DMS153 treated with DMSO at 0.1 percent for 48 hours (cell line): ENCODE measurements at regions not wholly inside any gene's neighbourhood (a gene's known extent, or its start where the extent isn't known, plus 50 kb on each side); places are given as distances from the start of the nearest gene placed in this dataset.

Source experiments
- DNase-seq: peaks from one replicate; lab custom pipeline; 2025; ENCODE audit not compliant: unreplicated experiment; lab: John Stamatoyannopoulos, UW

DNA sequence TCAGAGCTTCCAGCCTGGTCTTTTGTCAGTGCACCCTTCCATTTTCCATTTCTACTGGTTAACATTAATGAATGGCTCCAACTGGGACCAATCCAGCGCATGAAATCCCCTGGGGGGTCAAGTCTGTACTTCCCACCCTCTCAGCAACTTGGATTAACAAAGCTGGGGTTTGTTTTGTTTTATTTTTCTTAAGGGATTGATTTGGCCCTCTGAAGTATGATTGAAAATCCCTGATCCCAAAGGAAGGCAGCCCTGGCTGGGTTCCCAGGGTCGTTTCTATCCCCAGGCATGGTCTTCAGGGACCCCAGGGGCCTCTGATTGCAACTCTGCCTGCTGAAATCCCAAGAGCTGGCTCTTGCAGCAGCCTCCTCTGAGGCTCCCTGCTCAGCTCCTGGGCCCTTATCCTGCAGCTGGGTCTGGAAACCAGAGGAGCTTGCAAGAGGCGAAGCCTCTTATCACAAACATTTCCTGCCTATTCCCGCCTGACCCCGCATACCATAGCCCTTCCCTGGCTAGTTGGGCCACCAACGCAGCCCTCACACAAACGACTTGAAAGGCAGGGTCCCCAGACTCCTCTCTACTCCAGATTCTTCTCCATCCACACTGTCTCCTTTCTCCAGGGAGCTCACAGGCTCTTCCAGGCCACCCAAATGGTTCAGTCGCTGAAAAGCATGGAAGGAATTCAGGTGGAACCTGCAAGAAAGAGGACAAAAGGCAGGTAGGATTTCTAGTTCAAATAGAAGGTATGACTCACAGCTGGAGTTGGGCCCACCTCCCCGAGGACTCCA lies 109.7 kb upstream of the PKDCC start:
- DNase-seq: no peak

DNA sequence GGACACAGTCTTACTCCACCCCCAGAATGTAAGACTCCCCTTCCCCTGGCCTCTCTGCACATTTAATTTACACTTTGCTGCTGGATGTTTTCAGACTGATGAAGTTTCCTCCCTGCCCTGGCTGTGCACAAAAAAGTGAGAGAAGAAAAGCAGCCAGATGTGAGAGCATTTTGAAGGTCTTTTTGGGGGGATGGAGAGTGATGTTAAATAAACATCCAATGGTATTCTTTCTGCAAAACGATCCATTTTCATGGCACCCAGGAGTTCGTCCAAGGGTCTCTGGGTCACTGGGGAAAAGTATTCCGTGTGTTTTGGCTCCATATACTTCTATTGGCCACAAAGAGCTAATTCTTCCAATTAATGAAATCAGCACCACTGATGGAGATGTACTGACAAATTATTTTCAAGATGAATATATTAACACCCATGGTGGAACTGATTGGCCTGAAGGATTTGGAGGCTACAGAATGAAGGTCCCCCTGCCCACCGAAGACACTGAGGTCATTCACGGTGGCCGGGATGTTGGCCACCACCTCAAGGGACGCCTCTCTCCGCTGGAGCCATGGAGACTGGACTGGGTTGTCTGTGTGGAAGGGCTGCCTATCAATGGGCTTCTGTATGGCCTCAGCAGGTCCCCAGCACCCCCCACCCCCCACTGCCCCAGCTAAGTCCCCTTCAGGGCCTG lies 107.6 kb upstream of the PKDCC start:
- DNase-seq: no peak

- DNase-seq: no peak
These were observed 107.1 kb upstream of the PKDCC start for GRCh38 chr2:41940745-41941063.

DNA sequence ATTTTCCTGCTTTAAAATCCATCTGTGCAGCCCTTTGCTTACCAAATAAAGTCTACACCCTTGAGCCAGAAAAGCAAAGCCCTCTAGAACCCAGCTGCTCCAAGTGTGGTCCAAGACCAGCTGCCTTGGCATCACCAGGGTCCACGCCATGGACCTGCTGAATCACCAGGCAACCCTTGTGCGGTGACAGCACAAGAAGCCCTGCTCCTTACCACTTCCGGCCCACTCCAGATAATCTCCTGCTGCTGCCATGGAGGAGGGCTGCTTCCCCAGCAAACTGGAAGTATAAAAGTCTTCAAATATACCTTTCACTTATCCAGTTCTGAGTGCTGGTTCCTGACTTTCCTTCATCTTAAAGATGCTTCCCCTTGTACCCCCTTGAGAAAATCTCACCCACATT lies 106.0 kb upstream of the PKDCC start:
- no peak for DNase-seq

GRCh38 chr2:41942278-41942677 lies 105.5 kb upstream of the PKDCC start:
- DNase-seq: no peak

GRCh38 chr2:41943159-41943558 lies 104.7 kb upstream of the PKDCC start:
- no peak for DNase-seq

- DNase-seq: no peak
These were observed 103.5 kb upstream of the PKDCC start for GRCh38 chr2:41944220-41944880.

DNA sequence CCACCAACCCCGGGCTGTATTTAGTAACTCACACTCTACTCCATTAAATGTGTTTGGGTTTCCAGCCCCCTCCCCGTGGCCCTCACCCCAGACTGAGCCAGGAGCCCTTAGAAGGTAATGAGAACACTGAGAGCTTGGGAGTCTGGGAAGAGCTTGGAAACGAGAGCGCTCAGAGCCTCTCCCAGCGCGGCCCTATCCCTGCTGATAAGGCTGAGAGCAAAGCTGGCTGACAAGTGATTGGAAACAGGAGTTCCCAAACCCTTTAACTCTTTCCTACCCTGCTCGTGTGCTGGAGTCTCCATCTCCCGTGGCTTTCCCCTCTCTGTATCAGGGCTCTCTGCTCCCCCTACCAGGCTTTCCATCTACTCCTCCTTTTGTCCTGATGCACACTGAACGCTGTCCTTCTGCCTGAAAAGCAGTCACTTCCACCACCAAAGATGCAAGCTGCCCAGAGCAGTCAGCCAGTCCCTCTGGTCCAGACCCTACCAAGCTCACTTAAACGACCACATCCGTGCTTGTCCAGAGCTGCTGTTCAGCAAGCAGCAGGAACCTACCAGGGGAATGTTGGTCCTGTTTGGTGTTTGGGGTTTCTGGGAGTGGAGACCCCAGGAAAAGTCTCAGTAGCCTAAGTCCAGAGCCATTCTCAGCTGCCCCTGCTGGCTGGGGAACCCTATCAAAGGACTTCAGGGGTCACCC lies 100.0 kb upstream of the PKDCC start:
- no peak for DNase-seq

DNA sequence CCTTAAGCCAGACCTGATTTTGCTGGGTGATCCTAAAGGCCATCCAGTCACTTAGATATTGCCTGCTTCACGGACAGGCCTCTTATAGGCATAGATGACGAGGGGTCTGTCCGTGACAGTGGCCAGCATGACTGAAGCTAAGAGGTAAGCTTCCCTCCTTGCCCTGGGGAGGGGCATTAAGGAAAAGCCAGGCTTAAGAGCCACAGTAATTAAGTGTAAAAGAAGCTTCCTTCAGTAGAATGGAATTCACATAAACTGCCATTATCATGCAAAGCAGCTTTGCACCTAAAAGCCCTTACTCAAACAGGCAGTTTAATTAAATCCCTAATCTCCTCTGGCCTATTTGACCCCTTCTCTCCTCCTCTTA lies 99.4 kb upstream of the PKDCC start:
- DNase-seq: no peak

GRCh38 chr2:41949091-41949882 lies 98.5 kb upstream of the PKDCC start:
- DNase-seq: no peak

GRCh38 chr2:41949883-41950665 lies 97.7 kb upstream of the PKDCC start:
- no peak for DNase-seq

GRCh38 chr2:41950666-41950960 lies 97.2 kb upstream of the PKDCC start:
- no peak for DNase-seq

GRCh38 chr2:41954304-41955291 lies 93.2 kb upstream of the PKDCC start:
- no peak for DNase-seq

- DNase-seq: no peak
These were observed 92.3 kb upstream of the PKDCC start for GRCh38 chr2:41955316-41956043.

DNA sequence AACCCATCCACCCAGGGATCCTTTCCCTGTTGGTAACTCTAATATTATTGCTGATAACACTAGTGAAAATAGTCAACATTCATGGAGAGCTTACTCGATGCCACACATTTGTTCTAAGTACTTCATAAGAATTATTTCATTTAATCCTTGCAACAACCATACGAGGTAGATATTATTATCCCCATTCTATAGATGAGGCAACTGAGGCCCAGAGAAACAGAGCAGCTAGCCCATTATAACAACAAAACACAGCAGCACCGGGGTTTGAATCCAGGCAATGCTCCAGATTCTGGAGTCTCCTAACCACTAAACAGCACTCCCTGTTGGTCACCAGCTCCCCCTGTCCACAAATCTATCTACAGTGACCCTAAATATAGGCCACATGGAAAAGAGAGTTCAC lies 90.4 kb upstream of the PKDCC start:
- DNase-seq: no peak

DNA sequence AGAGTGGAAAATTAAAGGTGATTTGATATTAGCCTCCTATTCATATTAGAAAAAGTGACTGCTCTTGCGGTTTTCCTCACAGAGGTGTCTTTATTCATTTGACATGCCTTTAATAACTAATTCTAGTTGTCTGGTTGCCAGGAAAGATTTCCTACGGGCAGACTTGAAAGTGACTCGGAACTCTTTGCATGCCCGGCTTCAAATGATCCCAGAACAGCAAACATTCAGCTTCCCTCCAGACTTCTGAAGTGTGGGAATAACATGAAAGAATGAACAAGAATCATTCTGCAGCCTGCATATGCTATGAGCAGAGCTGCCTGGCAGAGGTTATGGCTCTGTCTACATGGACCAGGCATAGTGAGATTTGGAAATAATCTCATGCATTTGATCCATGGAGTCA lies 89.6 kb upstream of the PKDCC start:
- no peak for DNase-seq

GRCh38 chr2:41958775-41959174 lies 89.0 kb upstream of the PKDCC start:
- no peak for DNase-seq

- no peak for DNase-seq
These were observed 88.1 kb upstream of the PKDCC start for GRCh38 chr2:41959760-41960159.
